Right atrium auricular region (tissue), 2 donors: ENCODE measurements at regions not wholly inside any gene's neighbourhood (a gene's known extent, or its start where the extent isn't known, plus 50 kb on each side); places are given as distances from the start of the nearest gene placed in this dataset.
"Not testable (repeated sequence)": the region's sequence is repeated elsewhere in the genome, so short reads cannot be mapped to it uniquely, and the experiment has no call there.

Experiments
- DNase-seq: peaks from one replicate; pipeline ENCODE4 v3.0.0-alpha.2; 2019; ENCODE audit warnings: low spot score
- H3K27ac ChIP-seq, 2 donors: fragments of 200-600 bp; sonication (generic); 1 replicate in 1 of 2; 2 replicates in 1 of 2; pipeline ENCODE4 v1.5.1; 2016 to 2019
- H3K27me3 ChIP-seq, 2 donors: fragments of 200-600 bp; sonication (generic); one replicate each; pipeline versions ENCODE4 v1.5.1 to v1.6.0; 2017 to 2019
- H3K36me3 ChIP-seq: fragments of 200-600 bp; sonication (generic); one replicate; pipeline ENCODE4 v1.5.1; 2016
- H3K4me1 ChIP-seq, 2 donors: fragments of 200-600 bp; sonication (generic); one replicate each; pipeline versions ENCODE4 v1.5.1 to v1.6.0; 2017 to 2019
- H3K4me3 ChIP-seq, 2 donors: fragments of 200-600 bp; sonication (generic); 1 replicate in 1 of 2; 2 replicates in 1 of 2; pipeline ENCODE4 v1.5.1; 2017 to 2019; ENCODE audit warnings: mild to moderate bottlenecking in 1 of 2, moderate library complexity in 1 of 2
- H3K9me3 ChIP-seq, 2 donors: fragments of 200-600 bp; sonication (generic); one replicate each; pipeline ENCODE4 v1.5.1; 2019
- TF ChIP-seq, protein P1 (sequence below), 2 donors: fragments of 200-600 bp; sonication (generic); IDR thresholded peaks; one replicate each; pipeline ENCODE4 v1.5.1; 2019; ENCODE audit warnings: antibody characterized with exemption in 2 of 2

DNA sequence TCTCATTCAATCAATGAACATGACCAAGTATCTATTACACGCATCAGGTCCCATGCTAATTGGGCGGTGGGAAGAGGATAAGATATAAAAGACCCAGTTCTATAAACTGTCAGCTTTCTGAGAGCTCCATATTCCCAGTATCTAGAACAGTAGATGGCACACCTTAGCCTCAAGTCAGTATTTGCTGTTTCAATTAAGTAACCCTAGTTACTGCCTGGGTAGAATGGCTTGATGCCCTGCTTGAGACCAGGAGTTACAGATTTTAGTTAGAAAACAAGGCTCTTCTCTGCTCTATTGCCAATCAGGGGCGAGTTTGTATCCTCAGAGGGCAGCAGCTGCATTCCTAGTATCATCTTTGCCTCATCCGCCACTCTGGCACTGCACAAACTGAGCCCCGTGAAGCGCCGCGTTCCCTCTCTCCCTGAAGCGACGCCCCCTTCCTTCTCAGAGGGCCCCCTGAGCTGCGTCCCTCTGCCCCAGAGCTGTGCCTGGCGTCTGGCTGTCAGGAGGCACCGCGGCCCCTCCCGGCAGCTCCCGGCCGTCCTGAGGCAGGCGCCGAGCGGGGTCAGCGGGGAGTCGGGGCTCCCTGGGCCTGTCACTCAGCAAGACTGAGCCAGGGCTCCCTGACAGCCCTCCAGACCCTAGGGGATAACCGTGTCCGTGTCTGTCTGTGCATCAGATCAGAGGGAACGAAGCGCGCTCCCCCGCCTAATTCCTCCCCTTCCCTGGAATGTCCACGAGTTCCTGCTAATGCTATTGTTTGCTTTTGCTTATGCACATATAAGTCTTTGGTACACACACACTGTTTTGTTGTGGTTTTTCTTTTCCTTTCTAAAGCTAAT lies 212.4 kb upstream of the TTC29 start:
- peaks cover 0 to 13% of the 10 kb centered on the region in 2 donors for H3K4me1 ChIP-seq
- H3K36me3 ChIP-seq, result no peaks in the 10 kb centered on the region
- H3K27me3 ChIP-seq, result no peaks in the 10 kb centered on the region
- peak overlapping the region; percentile 26 to 52 for H3K4me3 ChIP-seq
- TF ChIP-seq, protein P1, sequence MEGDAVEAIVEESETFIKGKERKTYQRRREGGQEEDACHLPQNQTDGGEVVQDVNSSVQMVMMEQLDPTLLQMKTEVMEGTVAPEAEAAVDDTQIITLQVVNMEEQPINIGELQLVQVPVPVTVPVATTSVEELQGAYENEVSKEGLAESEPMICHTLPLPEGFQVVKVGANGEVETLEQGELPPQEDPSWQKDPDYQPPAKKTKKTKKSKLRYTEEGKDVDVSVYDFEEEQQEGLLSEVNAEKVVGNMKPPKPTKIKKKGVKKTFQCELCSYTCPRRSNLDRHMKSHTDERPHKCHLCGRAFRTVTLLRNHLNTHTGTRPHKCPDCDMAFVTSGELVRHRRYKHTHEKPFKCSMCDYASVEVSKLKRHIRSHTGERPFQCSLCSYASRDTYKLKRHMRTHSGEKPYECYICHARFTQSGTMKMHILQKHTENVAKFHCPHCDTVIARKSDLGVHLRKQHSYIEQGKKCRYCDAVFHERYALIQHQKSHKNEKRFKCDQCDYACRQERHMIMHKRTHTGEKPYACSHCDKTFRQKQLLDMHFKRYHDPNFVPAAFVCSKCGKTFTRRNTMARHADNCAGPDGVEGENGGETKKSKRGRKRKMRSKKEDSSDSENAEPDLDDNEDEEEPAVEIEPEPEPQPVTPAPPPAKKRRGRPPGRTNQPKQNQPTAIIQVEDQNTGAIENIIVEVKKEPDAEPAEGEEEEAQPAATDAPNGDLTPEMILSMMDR (IDR thresholded peaks at IDR 0.05), result no peak
- peak overlapping the region; percentile 83 to 84 for H3K27ac ChIP-seq
- H3K9me3 ChIP-seq, result no peaks in the 10 kb centered on the region
- DNase-seq, result no peak

DNA sequence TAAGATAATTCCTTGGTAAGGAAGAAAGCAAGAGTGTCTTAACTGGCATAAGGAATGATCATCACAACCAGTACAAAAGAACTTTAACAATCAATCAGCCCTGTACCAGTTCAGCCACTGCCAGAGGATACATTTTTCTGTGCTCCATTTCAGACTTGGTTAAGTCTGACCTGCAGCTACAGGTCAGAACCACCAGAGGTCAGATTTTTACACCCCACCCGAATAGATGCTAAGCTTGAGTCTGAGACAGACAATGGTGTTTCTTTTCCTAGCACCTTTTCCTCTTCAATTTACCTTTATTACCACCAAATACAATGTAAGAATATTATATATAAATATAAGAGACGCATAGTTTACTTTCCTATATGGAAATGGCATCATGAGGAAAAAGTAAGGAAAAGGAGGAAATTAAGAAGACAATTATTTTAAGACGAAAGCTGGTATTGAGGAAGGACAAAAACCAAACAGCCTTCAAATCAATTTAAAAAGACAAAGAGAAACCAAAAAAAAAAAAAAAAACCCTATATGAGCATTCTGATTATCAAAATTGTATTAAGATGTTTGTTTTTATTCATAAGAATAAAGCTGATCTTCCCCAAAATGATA lies 215.3 kb upstream of the TTC29 start:
- Histone ChIP-seq H3K27me3 (no peaks in the 10 kb centered on the region), H3K4me1 (peaks cover 0 to 13% of the 10 kb centered on the region in 2 donors), H3K27ac (peak overlapping the region in 1 of 2 donors; percentile 60), H3K4me3 (no peak overlapping the region), H3K36me3 (no peaks in the 10 kb centered on the region), H3K9me3 (no peaks in the 10 kb centered on the region)
- TF ChIP-seq, protein P1 (IDR thresholded peaks at IDR 0.05), result peak; percentile 59 to 81
- DNase-seq, result no peak

DNA sequence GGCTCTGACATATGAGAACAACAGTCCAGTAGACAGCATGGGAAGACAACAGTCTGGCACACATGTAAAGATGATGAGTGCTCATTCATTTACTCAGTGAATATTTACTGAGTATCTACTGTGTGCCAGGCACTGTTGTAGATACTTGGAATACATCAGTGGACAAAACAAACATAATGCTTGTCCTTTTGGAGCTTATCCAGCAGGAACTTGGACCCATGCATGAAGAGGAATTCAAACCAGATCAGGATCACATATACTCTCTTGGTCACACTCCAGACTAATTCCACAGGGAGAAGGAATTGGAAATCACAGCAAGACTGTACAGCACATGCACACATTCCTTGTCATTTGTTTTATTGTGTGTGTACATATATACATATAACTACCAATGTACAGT lies 217.6 kb upstream of the TTC29 start:
- no peak for DNase-seq
- no peaks in the 10 kb centered on the region for H3K36me3 ChIP-seq
- H3K4me1 ChIP-seq, result no peaks in the 10 kb centered on the region
- no peak overlapping the region for H3K4me3 ChIP-seq
- no peak overlapping the region for H3K27ac ChIP-seq
- no peaks in the 10 kb centered on the region for H3K9me3 ChIP-seq
- TF ChIP-seq, protein P1 (IDR thresholded peaks at IDR 0.05), result no peak
- no peaks in the 10 kb centered on the region for H3K27me3 ChIP-seq

DNA sequence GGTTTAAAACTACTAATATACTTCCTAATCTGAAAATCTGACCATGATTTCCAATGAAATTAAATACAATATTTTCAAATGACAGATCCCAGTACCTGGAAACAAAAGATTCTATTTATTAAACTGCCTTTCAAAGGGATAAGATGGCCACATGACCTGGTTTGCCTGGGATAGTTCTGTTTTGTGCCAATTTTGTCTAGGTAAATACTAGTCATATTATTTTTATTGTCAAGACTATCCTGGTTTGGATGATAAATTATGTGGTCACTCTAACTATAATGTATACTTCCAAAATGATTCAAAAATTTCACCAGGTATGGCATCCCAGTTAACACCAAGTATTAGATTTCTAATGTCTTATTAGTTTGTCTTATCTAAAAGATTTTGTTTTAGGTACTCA lies 222.5 kb upstream of the TTC29 start:
- DNase-seq, H3K36me3 ChIP-seq, H3K4me1 ChIP-seq, H3K4me3 ChIP-seq, H3K27me3 ChIP-seq, H3K9me3 ChIP-seq, H3K27ac ChIP-seq: not testable (repeated sequence)

DNA sequence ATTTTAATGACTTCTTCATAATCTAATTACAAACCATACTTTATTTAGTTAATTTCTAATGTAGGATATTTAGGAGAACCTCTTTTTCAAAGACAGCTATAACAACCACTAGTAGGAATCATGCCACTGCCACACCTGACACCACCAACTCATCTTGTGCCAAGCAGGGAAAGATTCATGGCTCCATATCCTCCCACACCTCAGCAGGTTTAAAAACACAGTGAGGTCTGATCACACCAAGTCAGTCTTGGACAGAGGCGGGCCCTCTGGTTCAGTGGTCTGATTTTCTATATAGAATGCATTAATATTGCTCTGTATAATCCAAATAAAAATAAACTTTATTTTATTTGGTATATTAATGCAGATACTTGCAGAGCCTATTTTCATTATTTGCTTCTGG lies 227.7 kb upstream of the TTC29 start:
- Histone ChIP-seq H3K27ac (peak overlapping the region; percentile 63 to 84), H3K4me1 (peaks cover 0 to 21% of the 10 kb centered on the region in 2 donors)

More for the DNA sequence above, 227.7 kb upstream of the TTC29 start:
- TF ChIP-seq, protein P1 (IDR thresholded peaks at IDR 0.05), result no peak
- no peaks in the 10 kb centered on the region for H3K36me3 ChIP-seq
- H3K4me3 ChIP-seq, result no peak overlapping the region
- no peak for DNase-seq
- H3K9me3 ChIP-seq, result no peaks in the 10 kb centered on the region
- H3K27me3 ChIP-seq, result no peaks in the 10 kb centered on the region
